Stimulated activated CD8-positive, alpha-beta memory T cell treated with anti-CD3 and anti-CD28 coated beads, Interleukin-15, amount 100 ng/mL, for 24 hours (primary cell): ENCODE measurements at regions not wholly inside any gene's neighbourhood (a gene's known extent, or its start where the extent isn't known, plus 50 kb on each side); places are given as distances from the start of the nearest gene placed in this dataset.

Experiments
- DNase-seq: peaks from one replicate; pipeline ENCODE4 v3.0.0-alpha.2; 2020; ENCODE audit warnings: low read depth

DNA sequence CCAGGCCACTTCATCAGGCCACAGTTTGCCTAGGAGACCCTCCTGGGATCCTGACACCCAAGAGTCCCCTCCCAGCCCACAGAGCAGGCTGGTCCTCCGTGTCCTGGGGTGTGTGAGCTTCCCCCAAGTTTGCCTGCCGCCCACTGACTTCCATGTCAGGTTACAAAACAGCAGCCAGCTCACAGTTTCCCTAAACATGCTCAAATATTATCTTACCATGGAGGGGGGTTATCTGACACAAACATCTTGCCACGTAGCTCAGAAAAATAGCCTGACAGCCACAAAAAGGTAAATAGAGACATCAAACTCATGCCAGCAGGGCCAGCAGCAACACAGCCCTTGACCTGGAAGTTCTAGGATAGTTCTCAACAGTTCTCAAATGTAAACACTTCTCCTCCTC is 346.5 kb downstream of the TNS1 start:
- no peak for DNase-seq

DNA sequence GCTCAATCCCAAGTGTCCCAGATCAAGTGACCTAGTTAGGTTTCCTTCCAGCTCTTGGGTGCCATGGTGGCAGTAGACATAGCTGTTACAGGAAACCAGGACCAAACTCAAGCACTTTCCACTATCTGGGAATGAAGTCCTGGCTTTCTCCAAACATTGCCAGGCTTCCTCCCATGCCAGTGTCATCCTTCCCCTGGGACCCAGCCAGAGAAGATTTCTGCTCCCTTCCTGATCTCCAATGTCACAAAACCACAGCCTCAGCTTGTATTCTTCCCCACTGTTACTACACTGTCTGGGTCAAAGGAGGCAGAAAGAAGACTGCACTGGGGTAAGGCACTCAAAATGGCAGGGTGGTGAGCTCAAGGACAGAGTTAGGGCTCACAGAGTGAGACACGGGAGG is 347.1 kb downstream of the TNS1 start:
- DNase-seq: no peak

DNA sequence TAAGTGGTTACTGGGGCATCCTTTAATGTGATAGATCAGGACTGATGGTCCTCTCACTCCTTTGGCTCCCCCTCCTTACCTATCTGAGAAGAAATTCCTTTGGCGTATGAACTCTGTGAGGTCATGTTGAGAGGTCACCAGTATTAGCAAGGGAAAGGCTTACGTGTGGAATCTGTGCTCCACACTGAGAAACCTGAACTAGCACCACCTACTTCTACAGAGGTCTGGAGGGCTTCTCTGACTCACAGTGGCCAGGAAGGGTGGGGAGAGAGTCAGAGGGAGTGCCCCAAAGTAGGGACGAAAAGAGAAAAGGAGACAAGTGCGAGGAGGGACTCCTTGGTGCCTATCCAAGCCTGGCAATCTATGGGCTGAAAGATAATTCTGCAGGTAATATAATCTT is 348.6 kb downstream of the TNS1 start:
- no peak for DNase-seq

DNA sequence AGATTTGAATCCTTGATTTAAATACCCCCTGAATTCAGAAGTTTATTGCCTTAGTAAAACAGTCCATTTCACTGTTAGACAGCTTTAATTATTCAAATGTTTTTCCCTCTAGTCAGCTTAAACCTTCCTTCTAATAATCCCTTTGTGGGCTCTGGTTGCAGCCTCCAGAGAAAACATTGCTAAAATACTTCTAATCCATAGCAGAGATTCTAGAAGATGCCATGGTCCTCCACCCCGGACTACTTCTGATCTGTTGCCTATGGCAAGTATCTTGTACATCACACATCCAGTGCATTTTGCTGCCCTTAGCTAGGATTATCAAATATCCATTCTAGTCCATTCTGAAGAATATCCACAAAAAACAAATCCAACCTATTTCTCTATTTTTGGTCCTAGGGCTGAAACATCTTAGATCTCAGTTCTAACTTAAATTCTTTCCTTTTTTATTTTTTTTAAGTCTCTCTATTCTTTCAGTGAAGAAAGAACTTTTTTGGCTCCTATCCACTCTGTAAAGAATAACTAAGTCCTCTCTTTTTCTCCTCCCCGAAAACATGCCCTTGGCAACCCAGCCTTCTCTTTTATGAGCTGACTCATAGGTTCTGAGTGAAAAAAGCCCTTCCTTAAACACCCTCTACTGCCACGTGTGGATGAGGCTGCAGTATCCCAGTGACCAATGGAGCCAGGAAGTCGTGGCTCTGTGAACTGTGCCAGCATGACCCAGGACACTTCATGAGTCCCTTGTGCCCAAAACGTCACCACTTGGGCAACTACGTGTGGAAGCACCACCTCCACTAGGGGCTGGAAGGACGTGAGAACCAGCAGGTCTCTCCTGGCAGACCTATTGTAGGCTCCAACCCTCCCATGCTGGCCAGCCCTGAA is 349.8 kb downstream of the TNS1 start:
- no peak for DNase-seq

DNA sequence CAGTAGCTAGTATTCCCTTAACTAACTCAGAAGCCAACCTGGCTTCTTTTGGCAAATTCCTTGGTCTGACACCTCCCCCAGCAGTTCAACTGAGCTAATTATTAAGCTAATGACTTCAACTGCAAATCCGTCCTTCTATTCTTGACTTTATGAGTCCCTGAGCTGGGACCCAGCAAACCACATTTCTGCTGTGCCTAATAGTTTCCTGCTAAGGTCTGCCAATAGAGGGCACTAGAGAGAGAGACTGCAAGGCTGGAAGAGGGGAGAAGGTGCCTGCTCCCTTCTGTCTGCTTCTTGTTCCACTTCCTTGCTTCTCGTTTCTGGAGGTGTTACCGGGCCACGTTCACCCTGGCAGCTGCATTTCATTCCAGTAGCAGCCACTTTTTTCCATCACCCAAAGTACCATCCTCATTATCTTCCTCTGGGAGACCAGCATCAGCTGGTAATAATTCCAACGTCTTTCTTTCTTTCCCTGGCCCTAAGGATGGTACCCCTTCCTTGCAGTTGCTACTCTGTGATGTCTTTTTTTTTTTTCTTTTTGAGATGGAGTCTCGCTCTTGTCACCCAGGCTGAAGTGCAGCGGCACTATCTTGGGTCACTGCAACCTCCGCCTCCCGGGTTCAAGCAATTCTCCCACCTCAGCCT is 352.0 kb downstream of the TNS1 start:
- DNase-seq: no peak

DNA sequence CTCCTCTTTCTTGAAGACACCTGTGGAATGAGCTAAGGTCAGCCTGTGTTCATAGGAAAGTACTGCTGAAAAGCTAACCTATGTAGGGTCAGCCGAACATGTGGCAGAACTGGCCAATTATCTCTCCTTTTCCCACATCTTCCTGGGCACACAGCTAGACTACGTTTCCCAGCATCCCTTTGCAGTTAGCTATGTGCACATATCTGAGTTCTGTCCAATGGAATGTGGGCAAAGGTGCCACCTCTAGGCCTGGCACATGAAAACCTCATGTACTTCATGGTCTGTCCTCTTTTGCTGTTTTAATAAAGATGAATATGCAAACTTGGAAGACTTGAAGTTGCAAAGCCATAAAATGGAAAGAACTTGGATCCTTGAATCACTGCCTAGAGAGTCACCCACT is 352.6 kb downstream of the TNS1 start:
- no peak for DNase-seq

DNA sequence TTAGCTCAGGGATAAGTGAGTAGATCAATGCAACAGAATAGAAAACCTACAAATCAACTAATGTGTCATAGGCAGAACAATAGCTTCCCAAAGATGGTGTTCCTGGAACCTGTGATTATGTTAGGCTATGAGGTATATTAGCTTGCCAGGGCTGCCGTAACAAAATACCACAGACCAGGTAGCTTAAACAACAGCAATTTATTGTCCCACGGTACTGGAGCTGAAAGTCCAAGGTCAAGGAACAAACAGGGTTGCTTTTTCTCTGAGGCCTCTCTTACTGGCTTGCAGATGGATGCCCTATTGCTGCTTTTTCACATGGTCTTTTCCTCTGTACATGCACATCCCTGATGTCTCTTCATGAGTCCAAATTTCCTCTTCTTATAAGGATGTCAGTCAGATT is 354.9 kb downstream of the TNS1 start:
- DNase-seq: no peak

DNA sequence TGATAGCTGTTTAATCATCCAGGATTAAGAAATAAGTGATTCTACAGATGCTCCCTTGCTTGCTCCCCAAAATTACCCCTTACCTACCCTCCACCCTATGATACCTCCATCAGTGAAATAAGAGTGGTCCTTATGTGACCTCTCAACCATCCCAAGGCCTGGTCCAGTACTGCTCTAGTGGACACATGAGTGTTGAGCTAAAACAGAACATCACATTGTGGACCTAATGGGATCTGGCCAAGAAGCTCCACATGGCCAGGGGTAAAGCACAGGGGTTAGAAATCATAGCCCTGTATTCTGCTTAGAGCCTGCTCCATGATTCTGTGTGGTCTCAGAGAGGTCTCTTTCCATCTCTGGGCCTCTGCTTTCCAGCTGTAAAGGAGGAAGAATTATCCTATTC is 355.6 kb downstream of the TNS1 start:
- DNase-seq: no peak

DNA sequence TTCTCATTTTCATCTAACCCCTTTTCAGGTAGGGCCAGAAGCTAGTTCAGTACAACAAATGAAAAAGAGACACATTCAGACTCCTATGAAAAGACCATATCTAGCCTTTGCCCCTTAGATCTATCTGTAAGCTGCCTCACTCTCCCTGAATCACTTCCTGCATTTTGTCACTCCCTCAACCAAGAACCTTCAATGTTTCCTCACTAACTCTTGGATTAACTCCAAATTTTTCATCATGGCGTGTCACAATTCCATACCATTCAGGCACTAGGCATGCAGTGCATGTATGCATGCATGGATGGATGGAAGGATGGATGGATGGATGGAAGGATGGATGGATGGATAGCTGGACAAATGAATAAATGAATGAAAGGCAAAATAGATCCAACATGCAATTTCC is 356.9 kb downstream of the TNS1 start:
- no peak for DNase-seq

DNA sequence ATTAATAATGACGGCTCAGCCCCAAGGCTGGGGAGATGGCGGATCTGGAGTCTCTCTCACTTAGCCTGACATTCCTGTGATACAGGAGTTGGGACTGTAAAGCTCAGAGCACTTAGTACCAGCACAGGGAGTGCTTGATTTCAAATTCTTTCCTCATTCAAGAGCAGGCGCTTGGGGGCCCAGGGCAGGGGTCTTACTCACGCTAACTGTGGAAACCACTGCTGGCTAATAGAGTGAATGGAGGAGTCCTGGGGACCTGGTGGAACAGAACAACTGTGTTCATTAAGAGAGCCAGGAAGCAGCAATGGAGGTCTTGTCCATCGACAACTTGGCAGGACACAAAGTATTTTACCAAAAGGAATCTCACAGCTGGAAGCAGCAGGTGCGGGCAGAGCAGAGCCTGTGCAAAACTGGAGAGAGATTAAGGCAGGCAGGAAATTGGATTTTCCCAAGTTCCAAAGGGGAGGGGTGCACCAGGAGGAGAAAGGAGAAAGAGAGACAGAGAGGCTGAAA is 358.9 kb downstream of the TNS1 start:
- DNase-seq: no peak

DNA sequence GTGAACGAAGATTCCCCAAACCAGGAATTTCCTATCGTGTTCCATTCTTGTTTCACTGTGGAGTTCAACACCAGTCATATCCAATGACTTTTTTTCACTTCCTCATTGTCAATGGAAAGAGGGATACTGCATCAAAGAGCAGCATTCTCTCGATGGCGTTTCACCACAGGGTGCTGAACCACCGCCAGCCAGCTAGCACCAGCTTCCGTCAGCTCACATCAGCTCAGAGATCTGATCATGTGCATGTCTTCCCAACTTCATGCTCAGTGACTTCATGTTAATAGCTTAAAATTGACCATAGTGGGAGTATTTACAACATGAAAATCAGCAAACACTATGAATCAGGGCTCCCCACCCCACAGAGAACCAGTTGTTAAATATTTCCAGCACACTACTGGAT is 359.9 kb downstream of the TNS1 start:
- no peak for DNase-seq

DNA sequence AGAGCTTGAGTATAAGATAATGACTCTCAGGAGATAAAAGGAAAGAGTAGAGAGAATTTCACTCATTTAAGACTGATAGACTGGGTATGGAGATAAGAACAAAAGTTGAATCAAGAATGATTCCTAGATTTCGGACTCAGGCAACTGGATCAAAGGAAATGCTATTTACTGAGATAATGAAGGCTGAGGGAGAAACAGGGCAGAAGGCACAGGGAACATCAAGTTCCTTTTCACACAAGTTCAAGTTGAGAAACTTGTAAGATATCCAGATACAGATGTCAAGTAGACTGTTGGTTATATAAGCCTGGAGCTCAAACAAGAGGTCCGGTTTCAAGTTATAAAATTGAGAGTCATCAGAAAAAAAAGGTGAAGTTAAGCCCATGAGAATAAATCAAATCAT is 360.8 kb downstream of the TNS1 start:
- DNase-seq: no peak

DNA sequence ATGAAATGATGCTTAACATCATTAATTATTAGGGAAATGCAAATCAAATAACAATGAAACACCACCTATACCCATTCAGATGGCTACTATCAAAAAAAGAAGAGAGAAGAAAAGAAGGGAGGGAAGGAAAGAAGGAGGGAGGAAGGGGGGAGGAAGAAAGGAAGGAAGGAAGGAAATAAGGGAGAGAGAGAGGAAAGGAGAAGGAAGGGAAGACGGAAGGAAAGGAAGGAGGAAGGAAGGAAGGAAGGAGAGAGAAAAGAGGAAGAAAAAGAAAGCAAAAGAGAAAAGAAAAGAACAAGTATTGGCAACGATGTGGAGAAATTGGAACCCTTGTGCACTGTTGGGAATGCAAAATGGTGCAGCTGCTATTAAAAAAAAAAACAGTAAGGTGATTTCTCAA is 363.3 kb downstream of the TNS1 start:
- no peak for DNase-seq

DNA sequence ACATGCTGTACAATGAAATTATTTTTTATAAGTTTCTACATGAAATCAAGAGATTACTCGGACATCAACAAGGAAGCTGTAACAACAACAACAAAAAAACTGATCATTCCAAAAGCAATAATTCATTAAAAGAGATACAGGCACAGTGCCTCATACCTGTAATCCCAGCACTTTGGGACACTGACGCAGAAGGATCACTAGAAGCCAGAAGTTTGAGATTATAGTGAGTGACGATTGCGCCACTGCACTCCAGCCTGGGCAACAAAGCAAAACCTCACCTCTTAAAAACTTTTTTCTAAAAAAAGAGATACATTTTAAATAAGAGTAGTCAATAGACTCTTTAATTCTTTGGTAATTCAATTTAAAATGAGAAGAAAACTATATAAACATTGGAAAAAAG is 364.3 kb downstream of the TNS1 start:
- DNase-seq: no peak

DNA sequence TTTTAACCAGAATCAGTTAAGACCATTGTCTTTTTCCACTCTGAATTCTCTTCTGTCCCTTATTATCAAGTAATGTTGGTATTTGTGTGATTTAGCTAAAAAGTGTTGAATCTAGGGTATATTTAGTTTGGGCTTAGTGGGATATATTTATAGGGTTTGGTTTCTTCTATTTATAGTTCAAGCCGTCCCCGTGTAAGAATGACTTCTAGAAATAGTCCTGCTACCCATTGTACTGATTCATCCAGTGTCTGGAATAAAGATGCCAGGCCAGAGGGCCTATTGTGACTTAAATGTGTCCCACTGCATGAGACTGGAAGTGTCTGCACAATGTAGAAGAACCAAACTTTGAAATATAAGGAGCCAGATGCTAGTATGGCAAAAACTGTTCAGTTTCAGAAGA is 364.8 kb downstream of the TNS1 start:
- no peak for DNase-seq

DNA sequence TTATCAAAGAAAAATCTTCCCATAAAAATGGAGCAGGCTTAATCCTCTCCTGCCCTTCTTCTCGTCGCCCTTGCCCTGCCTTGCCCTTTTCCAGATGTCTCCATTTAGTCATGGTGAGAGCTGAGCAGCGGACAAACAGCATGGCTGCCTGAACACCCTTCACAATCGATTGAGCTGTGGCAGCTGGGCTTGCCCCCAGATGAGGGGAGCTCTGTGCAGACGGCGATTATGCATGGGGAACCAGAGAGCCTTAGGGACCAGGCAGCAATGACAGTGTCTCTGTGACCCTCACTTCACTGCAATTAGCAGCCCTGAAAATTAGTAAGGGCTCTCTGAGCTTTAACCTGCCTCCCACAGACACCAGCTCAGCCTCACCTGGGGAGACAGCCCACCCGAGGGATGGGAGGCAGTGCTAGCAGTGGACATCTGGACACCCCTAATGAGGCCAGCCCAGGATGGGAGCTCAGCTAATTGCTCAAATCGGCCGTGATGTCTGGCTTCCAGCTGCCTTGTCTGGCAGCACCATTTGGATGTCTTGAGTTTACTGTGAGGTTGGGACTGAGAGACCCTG is 365.7 kb downstream of the TNS1 start:
- DNase-seq: no peak

DNA sequence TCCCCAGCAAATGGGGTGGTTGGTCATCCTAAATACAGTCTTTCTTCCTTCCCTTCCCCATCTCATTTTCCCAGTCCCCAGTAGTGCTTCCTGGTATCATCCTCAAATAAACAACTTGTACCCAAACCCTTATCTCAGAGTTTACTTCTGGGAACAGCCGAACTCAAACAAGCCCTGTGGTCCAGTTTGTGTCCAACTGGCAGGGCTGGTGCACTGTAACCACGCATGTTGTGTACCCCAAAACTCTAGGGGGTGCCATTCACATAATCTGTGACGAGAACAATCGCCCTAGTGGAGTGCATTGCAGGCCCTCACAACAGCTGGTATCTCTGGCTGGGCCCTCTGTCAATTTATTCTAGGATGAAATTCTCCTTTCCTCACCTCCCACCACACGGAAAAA is 366.2 kb downstream of the TNS1 start:
- DNase-seq: no peak

DNA sequence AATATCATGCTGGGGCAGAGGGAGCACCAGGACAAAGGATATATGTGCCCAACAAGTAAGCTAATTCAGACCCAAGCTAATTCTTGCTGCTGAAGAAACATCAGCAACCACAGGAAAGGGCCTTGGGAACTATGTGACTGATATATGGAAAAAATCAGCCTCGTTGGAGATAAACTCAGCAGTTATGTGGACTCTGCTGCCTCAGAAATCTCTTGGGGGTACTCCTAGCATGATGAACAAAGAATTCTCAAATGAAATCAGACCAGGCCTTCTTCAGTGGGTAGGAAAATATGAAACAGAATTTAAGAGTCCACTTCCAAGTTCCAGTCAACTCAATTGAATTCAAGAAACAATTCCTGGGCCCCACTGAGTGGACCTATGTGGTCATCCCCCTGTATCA is 367.9 kb downstream of the TNS1 start:
- DNase-seq: no peak

DNA sequence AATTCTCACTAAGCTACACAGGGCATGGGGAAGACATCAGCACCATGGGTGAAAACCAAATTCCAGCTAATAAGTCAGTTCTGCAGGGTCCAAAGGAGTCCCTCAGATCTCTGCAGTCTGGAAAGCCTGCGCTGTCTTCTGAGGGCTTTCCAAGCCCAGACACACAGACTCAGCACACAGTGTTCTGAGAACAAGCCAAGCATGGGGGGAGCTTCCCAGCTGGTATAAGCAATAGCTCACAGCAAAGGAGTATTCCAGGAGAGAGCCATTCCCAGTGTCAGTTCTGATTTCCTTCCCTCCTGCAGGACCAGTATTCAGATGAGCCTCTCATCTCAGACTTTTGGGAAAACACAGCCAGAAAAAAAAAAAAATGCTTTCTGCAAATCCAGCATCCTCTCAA is 370.8 kb downstream of the TNS1 start:
- no peak for DNase-seq

DNA sequence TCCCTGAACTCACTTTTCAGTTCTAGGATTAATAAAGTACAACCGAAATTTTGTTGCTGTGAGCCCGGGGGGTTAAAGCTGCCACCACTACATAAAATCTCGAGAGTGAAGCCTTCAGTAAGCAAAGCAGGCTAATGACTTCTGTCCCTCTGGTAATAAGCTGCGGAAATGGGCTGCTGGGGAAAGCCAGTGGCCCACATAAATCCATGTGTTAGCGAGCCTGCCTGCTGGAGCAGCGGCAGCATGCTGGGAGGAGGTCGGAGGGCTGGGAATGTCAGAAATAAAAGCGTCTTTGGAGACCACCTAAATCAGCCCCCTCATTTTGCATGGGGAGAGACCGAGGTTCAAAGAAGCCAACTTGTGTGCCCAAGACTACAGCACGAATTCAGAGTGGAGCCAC is 371.7 kb downstream of the TNS1 start:
- DNase-seq: no peak

DNA sequence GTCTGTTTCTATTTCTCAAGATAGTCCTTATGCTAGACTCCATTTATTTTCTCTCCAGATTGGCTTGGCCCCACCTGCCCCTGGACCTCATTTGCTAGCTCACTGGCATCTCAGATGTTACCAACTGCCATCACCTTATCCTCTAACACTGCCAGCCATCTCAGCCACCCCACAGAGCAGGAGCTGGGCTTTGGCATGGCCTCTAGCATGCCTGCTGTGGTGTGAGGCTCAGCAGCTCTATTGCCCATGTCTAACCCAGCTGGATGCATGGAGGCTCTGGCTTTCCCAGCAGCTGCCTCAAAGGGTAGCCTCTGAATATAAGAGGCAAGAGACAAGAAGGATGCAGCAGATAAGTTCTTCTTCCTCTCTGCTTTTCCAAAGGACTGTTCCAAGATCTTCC is 373.4 kb downstream of the TNS1 start:
- DNase-seq: no peak

DNA sequence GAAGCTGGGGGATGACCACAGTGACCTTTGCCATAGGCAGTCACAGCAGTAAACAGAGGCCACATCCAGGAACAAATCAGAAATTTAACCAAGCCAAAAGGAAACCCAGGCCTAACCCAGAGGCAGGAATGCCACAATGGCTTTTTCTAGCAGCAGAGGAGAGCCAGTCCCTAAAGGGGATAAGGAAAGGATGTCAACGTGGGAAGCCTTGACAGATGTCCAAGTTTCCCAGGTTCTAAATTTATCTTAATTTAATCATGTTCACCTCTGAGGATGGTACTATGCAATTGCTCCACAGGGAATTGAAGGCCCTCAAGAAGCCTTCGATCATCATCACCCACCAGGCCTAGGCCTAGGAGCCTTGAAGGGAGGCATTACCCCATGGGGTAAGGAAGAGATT is 374.7 kb downstream of the TNS1 start:
- no peak for DNase-seq

DNA sequence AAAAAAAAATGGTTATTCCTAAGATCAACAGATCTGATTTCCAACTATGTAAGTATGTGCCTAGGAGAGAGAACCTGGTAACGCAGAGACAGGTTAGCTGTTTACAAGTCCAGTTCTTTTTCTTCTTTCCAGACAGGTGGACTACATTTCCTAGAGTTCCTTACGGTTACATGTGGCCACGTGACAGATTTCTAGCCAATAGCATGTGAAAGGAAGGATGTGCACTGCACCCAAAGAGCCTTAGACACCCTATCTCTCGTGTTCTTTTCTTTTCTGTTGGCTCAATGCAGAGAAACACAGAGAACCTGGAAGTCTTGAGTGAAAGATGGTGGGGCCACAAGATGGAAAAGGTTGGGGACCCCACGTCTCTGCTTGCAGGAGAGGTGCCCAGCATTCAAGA is 375.9 kb downstream of the TNS1 start:
- no peak for DNase-seq
